Ishikawa (cell line): ENCODE measurements at regions not wholly inside any gene's neighbourhood (a gene's known extent, or its start where the extent isn't known, plus 50 kb on each side); places are given as distances from the start of the nearest gene placed in this dataset.

Source experiments
- CEBPB ChIP-seq: IDR thresholded peaks from 2 replicates; pipeline ENCODE4 v1.6.1; 2012
- EP300 ChIP-seq: IDR thresholded peaks from 2 replicates; pipeline ENCODE4 v1.6.1; 2012; ENCODE audit warnings: borderline replicate concordance
- RAD21 ChIP-seq: IDR thresholded peaks from 2 replicates; pipeline ENCODE4 v1.6.1; 2012; ENCODE audit warnings: low read depth
- REST ChIP-seq: IDR thresholded peaks from 2 replicates; pipeline ENCODE4 v1.6.1; 2012; ENCODE audit warnings: low read depth, mild to moderate bottlenecking
- TAF1 ChIP-seq: IDR thresholded peaks from 2 replicates; pipeline ENCODE4 v1.6.1; 2012; ENCODE audit warnings: low read depth, mild to moderate bottlenecking
- YY1 ChIP-seq: IDR thresholded peaks from 2 replicates; pipeline ENCODE4 v1.6.1; 2012; ENCODE audit warnings: low read depth

- no peak for TF ChIP-seq YY1
- TF ChIP-seq TAF1, result no peak
- no peak for TF ChIP-seq EP300
- no peak for TF ChIP-seq REST
- no peak for TF ChIP-seq RAD21
- no peak for TF ChIP-seq CEBPB
These were observed 1216.0 kb downstream of the SLITRK5 start for GRCh38 chr13:88887045-88887662.
